ENCODE measurements at regions not wholly inside any gene's neighbourhood (a gene's known extent, or its start where the extent isn't known, plus 50 kb on each side); places are given as distances from the start of the nearest gene placed in this dataset.
A peak's percentile ranks its signal among the peaks of the same experiment; 100 is the strongest.

- H3K27me3 ChIP-seq (ENCODE audit: control insufficient read depth, insufficient read depth, low read length) = no peaks in the 10 kb centered on the region
- H3K27ac ChIP-seq (ENCODE audit: low read length) = peak overlapping the region; percentile 60
- no peak overlapping the region for H3K4me3 ChIP-seq (ENCODE audit: low read length)
- H3K4me1 ChIP-seq (ENCODE audit: control insufficient read depth, insufficient read depth, low read length) = peaks cover 26% of the 10 kb centered on the region
- H3K36me3 ChIP-seq (ENCODE audit: control insufficient read depth, insufficient read depth, low read length) = no peaks in the 10 kb centered on the region
- DNase-seq = peak; percentile 63
- 26% methylated on average over 5 of the region's 11 CpGs for WGBS (ENCODE audit: insufficient coverage)
- H3K9me3 ChIP-seq (replicated peaks; ENCODE audit: control insufficient read depth, low read depth, low read length) = no peaks in the 10 kb centered on the region
Observed at GRCh38 chr5:4204276-4205141, 608.9 kb downstream of the IRX1 start.

DNA sequence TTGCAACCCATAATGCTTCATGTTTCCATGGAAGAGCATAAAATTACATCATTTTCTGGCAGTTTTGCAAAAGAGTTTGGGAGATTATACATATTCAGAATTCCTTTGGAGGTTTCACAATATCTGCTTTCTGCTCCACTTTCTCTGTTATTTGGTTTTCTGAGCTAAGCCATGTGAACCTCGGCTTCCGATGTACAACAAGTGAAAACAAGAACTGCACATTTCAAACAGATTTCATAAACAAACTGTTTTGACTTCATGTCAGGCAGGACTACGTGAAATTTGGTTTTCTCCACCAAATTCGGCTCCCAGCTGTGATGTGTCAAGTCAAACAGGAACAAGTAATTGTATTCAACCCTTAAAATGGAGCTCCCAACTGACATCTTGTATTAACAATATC lies 609.8 kb downstream of the IRX1 start:
- no peaks in the 10 kb centered on the region for H3K27me3 ChIP-seq (ENCODE audit: control insufficient read depth, insufficient read depth, low read length)
- no peak overlapping the region for H3K4me3 ChIP-seq (ENCODE audit: low read length)
- peak; percentile 88 for DNase-seq
- no peaks in the 10 kb centered on the region for H3K36me3 ChIP-seq (ENCODE audit: control insufficient read depth, insufficient read depth, low read length)
- H3K27ac ChIP-seq (ENCODE audit: low read length) = peak overlapping the region; percentile 40
- peaks cover 26% of the 10 kb centered on the region for H3K4me1 ChIP-seq (ENCODE audit: control insufficient read depth, insufficient read depth, low read length)
- 18% methylated on average over 2 of the region's 4 CpGs for WGBS (ENCODE audit: insufficient coverage)
- no peaks in the 10 kb centered on the region for H3K9me3 ChIP-seq (replicated peaks; ENCODE audit: control insufficient read depth, low read depth, low read length)

DNA sequence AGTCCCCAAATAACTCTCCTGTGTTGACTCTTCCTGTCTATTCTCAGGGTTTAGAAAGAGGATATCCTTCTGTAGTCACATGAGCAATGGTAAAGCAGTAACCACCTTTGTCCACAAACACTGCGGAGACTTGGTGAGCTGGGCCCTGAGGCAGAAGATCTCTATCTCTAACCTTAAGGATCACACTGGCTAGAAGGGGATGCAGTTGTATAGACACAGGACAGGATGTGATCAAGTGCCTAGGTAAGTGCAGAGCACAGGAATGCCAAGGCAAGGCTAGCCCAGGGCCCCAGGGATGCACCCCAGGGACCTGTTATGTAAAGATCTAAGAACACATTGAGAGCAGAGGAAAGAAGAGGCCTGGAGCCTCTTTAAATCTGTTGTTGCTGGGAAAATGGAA lies 610.5 kb downstream of the IRX1 start:
- H3K27me3 ChIP-seq (ENCODE audit: control insufficient read depth, insufficient read depth, low read length) = no peaks in the 10 kb centered on the region
- no peaks in the 10 kb centered on the region for H3K9me3 ChIP-seq (replicated peaks; ENCODE audit: control insufficient read depth, low read depth, low read length)
- DNase-seq = no peak
- H3K27ac ChIP-seq (ENCODE audit: low read length) = peak overlapping the region; percentile 40
- no peak overlapping the region for H3K4me3 ChIP-seq (ENCODE audit: low read length)
- H3K36me3 ChIP-seq (ENCODE audit: control insufficient read depth, insufficient read depth, low read length) = no peaks in the 10 kb centered on the region
- no CpG with 5 or more reads among the region's 1 CpG for WGBS (ENCODE audit: insufficient coverage)
- peaks cover 26% of the 10 kb centered on the region for H3K4me1 ChIP-seq (ENCODE audit: control insufficient read depth, insufficient read depth, low read length)

- H3K4me3 ChIP-seq (ENCODE audit: low read length) = no peak overlapping the region
- WGBS (ENCODE audit: insufficient coverage) = 89% methylated on average over 19 of the region's 20 CpGs
- H3K36me3 ChIP-seq (ENCODE audit: control insufficient read depth, insufficient read depth, low read length) = no peaks in the 10 kb centered on the region
- no peaks in the 10 kb centered on the region for H3K9me3 ChIP-seq (replicated peaks; ENCODE audit: control insufficient read depth, low read depth, low read length)
- H3K27me3 ChIP-seq (ENCODE audit: control insufficient read depth, insufficient read depth, low read length) = no peaks in the 10 kb centered on the region
- no peak for DNase-seq
- no peak overlapping the region for H3K27ac ChIP-seq (ENCODE audit: low read length)
- peaks cover 26% of the 10 kb centered on the region for H3K4me1 ChIP-seq (ENCODE audit: control insufficient read depth, insufficient read depth, low read length)
Observed at GRCh38 chr5:4207486-4207885, 611.9 kb downstream of the IRX1 start.

DNA sequence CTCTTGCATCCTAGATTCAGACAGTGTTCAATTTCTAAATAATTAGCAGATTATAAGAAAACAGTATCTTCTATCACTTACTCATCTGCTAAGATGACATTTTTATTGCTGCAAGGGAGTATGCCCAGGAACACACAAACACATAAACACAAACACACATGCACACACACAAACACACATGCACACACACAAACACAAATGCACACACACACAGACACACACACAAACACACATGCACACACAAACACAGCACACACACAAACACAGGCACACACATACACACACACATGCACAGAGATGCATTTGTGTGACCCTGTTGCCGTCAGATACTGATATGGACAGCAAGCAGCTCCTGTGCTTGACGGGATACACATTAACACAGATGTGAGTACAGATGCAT lies 612.9 kb downstream of the IRX1 start:
- Histone ChIP-seq H3K9me3 (replicated peaks; ENCODE audit: control insufficient read depth, low read depth, low read length) (no peaks in the 10 kb centered on the region), H3K36me3 (ENCODE audit: control insufficient read depth, insufficient read depth, low read length) (no peaks in the 10 kb centered on the region), H3K4me3 (ENCODE audit: low read length) (no peak overlapping the region), H3K27ac (ENCODE audit: low read length) (no peak overlapping the region), H3K27me3 (ENCODE audit: control insufficient read depth, insufficient read depth, low read length) (no peaks in the 10 kb centered on the region), H3K4me1 (ENCODE audit: control insufficient read depth, insufficient read depth, low read length) (peaks cover 19% of the 10 kb centered on the region)
- no peak for DNase-seq
- WGBS (ENCODE audit: insufficient coverage) = 100% methylated on average over 2 of the region's 2 CpGs

DNA sequence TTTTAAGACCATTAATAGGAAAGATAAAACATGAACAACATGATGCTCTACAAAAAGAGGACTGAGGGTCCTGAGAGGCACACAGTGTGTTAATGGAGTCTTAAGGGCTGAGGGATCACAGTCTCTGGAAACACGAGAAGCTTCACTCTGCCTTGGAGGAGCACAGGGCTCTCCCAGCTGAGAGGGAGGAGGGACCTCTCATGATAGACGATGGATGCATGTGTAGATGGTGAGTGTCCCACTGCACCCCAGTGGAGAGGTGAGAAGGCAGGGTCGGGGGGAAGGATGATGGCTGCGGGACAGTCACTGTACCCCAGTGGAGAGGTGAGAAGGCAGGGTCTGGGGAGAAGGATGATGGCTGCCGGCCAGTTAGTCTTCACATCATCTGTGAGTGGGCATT lies 613.4 kb downstream of the IRX1 start:
- DNase-seq = no peak
- no peaks in the 10 kb centered on the region for H3K36me3 ChIP-seq (ENCODE audit: control insufficient read depth, insufficient read depth, low read length)
- 76% methylated on average over 5 of the region's 5 CpGs for WGBS (ENCODE audit: insufficient coverage)
- no peak overlapping the region for H3K27ac ChIP-seq (ENCODE audit: low read length)
- no peak overlapping the region for H3K4me3 ChIP-seq (ENCODE audit: low read length)
- H3K4me1 ChIP-seq (ENCODE audit: control insufficient read depth, insufficient read depth, low read length) = peaks cover 19% of the 10 kb centered on the region
- H3K27me3 ChIP-seq (ENCODE audit: control insufficient read depth, insufficient read depth, low read length) = no peaks in the 10 kb centered on the region
- H3K9me3 ChIP-seq (replicated peaks; ENCODE audit: control insufficient read depth, low read depth, low read length) = no peaks in the 10 kb centered on the region

GRCh38 chr5:4212071-4212739 lies 616.6 kb downstream of the IRX1 start:
- Histone ChIP-seq H3K27ac (ENCODE audit: low read length) (no peak overlapping the region), H3K4me3 (ENCODE audit: low read length) (no peak overlapping the region), H3K4me1 (ENCODE audit: control insufficient read depth, insufficient read depth, low read length) (no peaks in the 10 kb centered on the region), H3K27me3 (ENCODE audit: control insufficient read depth, insufficient read depth, low read length) (no peaks in the 10 kb centered on the region), H3K9me3 (replicated peaks; ENCODE audit: control insufficient read depth, low read depth, low read length) (no peaks in the 10 kb centered on the region), H3K36me3 (ENCODE audit: control insufficient read depth, insufficient read depth, low read length) (no peaks in the 10 kb centered on the region)
- DNase-seq = no peak
- no CpG with 5 or more reads among the region's 9 CpGs for WGBS (ENCODE audit: insufficient coverage)

- no peaks in the 10 kb centered on the region for H3K4me1 ChIP-seq (ENCODE audit: control insufficient read depth, insufficient read depth, low read length)
- no peak for DNase-seq
- no peak overlapping the region for H3K27ac ChIP-seq (ENCODE audit: low read length)
- H3K9me3 ChIP-seq (replicated peaks; ENCODE audit: control insufficient read depth, low read depth, low read length) = no peaks in the 10 kb centered on the region
- H3K4me3 ChIP-seq (ENCODE audit: low read length) = no peak overlapping the region
- no peaks in the 10 kb centered on the region for H3K36me3 ChIP-seq (ENCODE audit: control insufficient read depth, insufficient read depth, low read length)
- WGBS (ENCODE audit: insufficient coverage) = 23% methylated on average over 5 of the region's 9 CpGs
- H3K27me3 ChIP-seq (ENCODE audit: control insufficient read depth, insufficient read depth, low read length) = no peaks in the 10 kb centered on the region
Observed at GRCh38 chr5:4212981-4213819, 617.6 kb downstream of the IRX1 start.

- H3K4me1 ChIP-seq (ENCODE audit: control insufficient read depth, insufficient read depth, low read length) = no peaks in the 10 kb centered on the region
- H3K27ac ChIP-seq (ENCODE audit: low read length) = no peak overlapping the region
- H3K27me3 ChIP-seq (ENCODE audit: control insufficient read depth, insufficient read depth, low read length) = no peaks in the 10 kb centered on the region
- no peaks in the 10 kb centered on the region for H3K36me3 ChIP-seq (ENCODE audit: control insufficient read depth, insufficient read depth, low read length)
- H3K9me3 ChIP-seq (replicated peaks; ENCODE audit: control insufficient read depth, low read depth, low read length) = no peaks in the 10 kb centered on the region
- H3K4me3 ChIP-seq (ENCODE audit: low read length) = no peak overlapping the region
- DNase-seq = no peak
Observed at GRCh38 chr5:4215143-4215542, 619.5 kb downstream of the IRX1 start.

DNA sequence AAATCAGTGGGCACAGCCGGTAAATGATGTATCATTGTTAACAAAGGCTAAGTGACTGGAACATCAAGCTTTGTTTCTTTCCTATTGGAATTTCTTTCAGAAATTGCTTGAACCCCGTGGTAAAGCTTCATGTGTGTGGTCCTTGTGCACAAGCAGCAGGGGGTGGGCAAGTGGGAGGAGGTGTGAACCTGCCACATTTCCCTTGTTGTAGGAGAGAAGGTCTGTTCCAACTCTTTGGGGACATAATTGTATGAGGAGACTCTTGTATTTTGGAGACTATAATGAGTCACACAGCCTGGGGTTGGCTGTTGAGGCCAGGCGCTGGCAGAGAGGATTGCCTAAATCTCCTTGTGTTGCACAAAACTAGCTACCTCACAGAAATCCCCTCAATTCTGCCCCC lies 620.5 kb downstream of the IRX1 start:
- Histone ChIP-seq H3K27ac (ENCODE audit: low read length) (no peak overlapping the region), H3K9me3 (replicated peaks; ENCODE audit: control insufficient read depth, low read depth, low read length) (no peaks in the 10 kb centered on the region), H3K27me3 (ENCODE audit: control insufficient read depth, insufficient read depth, low read length) (no peaks in the 10 kb centered on the region), H3K4me1 (ENCODE audit: control insufficient read depth, insufficient read depth, low read length) (no peaks in the 10 kb centered on the region), H3K4me3 (ENCODE audit: low read length) (no peak overlapping the region), H3K36me3 (ENCODE audit: control insufficient read depth, insufficient read depth, low read length) (no peaks in the 10 kb centered on the region)
- 74% methylated on average over 2 of the region's 3 CpGs for WGBS (ENCODE audit: insufficient coverage)
- no peak for DNase-seq

All from muscle of leg (tissue), 3 donors.